ENCODE measurements at regions not wholly inside any gene's neighbourhood (a gene's known extent, or its start where the extent isn't known, plus 50 kb on each side); places are given as distances from the start of the nearest gene placed in this dataset.
"Not testable (repeated sequence)": the region's sequence is repeated elsewhere in the genome, so short reads cannot be mapped to it uniquely, and the experiment has no call there.

DNA sequence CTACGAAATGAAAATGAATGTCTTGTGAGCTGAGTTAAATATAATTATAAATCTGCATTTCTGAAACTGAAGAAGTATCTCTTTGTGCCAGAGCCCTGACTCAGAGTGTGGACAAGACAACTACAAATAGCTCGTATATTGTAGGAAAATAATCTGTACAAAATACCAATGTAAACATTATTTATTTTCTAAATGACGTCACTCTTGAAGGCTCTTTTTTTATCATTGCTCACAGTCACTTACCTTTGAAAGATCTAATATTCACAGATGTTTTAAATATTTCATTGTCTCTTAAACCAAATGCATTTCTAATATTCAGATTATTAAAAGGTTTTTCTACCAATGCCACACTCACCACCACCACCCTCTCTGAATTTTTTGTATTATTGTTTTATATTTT, 226.1 kb downstream of the SLCO4C1 start:
- Histone ChIP-seq H3K27ac (no peak overlapping the region), H3K4me3 (no peak overlapping the region)

- Histone ChIP-seq H3K27ac (no peak overlapping the region), H3K4me3 (no peak overlapping the region)
Measured at GRCh38 chr5:102068870-102069269, 227.2 kb downstream of the SLCO4C1 start.

GRCh38 chr5:102049517-102049916, 246.6 kb downstream of the SLCO4C1 start:
- no peak overlapping the region for H3K27ac ChIP-seq
- no peak overlapping the region for H3K4me3 ChIP-seq

DNA sequence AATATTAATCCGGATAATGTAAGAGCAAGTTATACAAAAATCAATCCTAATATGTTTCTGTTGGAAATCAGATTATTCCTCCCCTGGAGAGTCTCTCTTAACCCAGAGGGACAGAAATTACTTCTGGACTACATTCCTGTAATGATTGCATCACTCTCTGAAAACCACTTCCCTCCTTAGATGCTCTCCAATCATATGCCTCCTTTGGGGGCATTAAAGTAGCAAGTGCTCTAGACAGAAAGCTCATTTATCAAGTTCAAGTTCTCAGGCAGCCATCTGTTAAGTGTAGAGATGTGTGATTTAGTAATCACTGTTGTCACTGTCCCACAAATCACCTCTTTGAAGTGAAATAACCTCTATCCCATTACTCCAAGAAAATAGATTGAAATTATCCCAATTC, 247.1 kb downstream of the SLCO4C1 start:
- Histone ChIP-seq H3K27ac (no peak overlapping the region), H3K4me3 (no peak overlapping the region)

GRCh38 chr5:102047073-102047472, 249.0 kb downstream of the SLCO4C1 start:
- H3K4me3 ChIP-seq, H3K27ac ChIP-seq: not testable (repeated sequence)

- Histone ChIP-seq H3K27ac (no peak overlapping the region), H3K4me3 (no peak overlapping the region)
Measured at GRCh38 chr5:102040326-102040725, 255.8 kb downstream of the SLCO4C1 start.

- H3K27ac ChIP-seq, result no peak overlapping the region
- H3K4me3 ChIP-seq, result no peak overlapping the region
Measured at GRCh38 chr5:102036927-102037326, 259.2 kb downstream of the SLCO4C1 start.

DNA sequence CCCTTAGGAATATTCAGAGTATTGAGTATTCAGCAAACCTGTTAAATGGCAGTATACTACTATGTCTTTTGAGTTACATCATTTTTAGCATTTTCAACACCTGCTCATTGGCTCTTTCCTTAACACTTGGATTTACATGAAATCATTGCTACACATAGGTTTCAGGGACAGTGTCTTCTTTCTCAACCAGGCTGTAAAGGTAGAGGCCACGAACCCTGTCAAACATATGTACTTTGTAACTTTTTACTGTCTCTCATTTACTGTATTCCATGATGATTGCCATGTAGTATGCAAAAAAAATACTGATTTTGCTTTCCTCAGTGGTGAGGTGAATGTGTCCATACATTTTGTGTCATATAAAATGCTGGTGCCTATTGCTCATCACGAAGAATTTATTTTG, 264.4 kb downstream of the SLCO4C1 start:
- Histone ChIP-seq H3K27ac (no peak overlapping the region), H3K4me3 (no peak overlapping the region)

- no peak overlapping the region for H3K27ac ChIP-seq
- no peak overlapping the region for H3K4me3 ChIP-seq
Measured at GRCh38 chr5:102018690-102019089, 277.4 kb downstream of the SLCO4C1 start.

- no peak overlapping the region for H3K27ac ChIP-seq
- H3K4me3 ChIP-seq, result no peak overlapping the region
Measured at GRCh38 chr5:102018279-102018678, 277.8 kb downstream of the SLCO4C1 start.

GRCh38 chr5:102014371-102014770, 281.7 kb downstream of the SLCO4C1 start:
- H3K27ac ChIP-seq, result no peak overlapping the region

DNA sequence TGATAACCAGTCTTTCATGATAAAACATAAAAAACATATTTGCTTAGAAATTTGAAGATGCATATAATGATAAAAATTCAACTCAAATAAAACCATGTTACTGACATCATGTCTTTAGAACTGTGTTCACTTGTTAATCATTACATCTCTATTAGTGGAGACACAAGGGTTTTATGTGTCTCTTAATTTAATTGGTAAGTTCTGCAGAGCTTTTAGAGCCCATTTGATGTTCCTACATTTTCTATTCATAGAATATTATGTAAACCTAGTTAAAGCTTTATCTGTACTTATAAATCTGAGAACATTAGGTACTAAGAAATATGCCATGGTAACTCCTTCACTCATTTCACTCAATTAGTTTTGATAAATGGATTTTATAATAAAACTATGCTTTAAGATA, 285.4 kb downstream of the SLCO4C1 start:
- H3K27ac ChIP-seq, result no peak overlapping the region

More at GRCh38 chr5:102014371-102014770, 281.7 kb downstream of the SLCO4C1 start:
- no peak overlapping the region for H3K4me3 ChIP-seq

DNA sequence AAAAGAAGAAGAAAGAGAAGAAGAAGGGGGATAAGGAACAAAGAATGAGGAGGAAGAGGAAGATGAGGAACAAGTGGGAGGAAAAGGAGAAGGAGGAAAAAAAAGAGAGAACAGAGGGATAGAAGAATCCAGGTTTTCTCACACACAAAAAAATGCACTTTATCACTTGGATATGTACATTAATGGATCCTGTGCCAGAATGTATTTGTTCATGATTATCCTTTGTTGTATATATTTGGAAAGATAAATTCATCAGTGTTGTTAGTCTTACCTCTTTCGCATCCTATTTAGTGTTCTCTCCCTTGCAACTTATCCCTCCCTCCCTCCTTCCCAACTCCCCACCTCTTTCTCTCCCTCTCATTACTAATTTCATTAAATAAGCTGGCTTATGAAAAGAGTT, 298.8 kb downstream of the SLCO4C1 start:
- H3K4me3 ChIP-seq, result no peak overlapping the region
- no peak overlapping the region for H3K27ac ChIP-seq

More for the DNA sequence above, 285.4 kb downstream of the SLCO4C1 start:
- no peak overlapping the region for H3K4me3 ChIP-seq

DNA sequence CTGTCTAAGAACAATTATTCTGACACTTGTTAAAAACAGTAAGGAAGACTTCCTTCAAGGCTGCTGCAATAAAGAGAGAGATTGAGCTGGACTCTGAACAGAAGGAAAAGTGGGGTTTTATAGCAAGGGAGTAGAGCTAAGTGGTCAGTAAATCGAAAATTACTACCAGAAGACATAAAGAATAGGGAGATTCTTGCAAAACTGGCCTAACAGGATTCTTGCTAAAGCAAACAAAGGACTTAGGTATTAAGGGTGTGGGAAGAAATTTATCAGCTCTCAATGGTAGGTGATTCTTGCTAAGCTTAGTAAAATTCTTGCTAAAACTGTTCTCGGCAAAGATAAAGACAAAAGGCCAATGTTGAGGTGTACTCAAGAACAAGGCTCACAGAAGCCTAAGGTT, 300.5 kb downstream of the SLCO4C1 start:
- H3K4me3 ChIP-seq, result no peak overlapping the region
- no peak overlapping the region for H3K27ac ChIP-seq

- no peak overlapping the region for H3K27ac ChIP-seq
Measured at GRCh38 chr5:101991486-101991885, 304.6 kb downstream of the SLCO4C1 start.

DNA sequence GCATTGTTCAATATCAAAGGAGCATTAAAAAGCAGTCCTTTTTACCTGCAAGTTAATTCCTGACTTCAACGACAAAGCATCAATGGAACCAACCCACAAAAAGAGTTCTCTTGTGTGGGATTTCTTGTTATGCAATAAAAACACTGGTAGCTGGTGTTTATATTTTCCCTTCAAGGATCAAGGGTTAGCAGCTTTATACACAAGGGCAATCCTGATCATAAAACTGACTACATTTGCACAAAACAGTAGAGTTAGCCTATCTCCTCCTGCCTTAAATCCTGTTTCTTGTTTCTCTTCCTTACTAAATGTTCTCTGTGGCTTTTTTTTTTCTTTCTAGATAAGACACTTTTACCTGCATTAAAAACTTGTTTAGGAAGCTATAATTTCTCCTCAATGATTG, 306.4 kb downstream of the SLCO4C1 start:
- Histone ChIP-seq H3K27ac (no peak overlapping the region), H3K4me3 (no peak overlapping the region)

More at GRCh38 chr5:101991486-101991885, 304.6 kb downstream of the SLCO4C1 start:
- H3K4me3 ChIP-seq, result no peak overlapping the region

DNA sequence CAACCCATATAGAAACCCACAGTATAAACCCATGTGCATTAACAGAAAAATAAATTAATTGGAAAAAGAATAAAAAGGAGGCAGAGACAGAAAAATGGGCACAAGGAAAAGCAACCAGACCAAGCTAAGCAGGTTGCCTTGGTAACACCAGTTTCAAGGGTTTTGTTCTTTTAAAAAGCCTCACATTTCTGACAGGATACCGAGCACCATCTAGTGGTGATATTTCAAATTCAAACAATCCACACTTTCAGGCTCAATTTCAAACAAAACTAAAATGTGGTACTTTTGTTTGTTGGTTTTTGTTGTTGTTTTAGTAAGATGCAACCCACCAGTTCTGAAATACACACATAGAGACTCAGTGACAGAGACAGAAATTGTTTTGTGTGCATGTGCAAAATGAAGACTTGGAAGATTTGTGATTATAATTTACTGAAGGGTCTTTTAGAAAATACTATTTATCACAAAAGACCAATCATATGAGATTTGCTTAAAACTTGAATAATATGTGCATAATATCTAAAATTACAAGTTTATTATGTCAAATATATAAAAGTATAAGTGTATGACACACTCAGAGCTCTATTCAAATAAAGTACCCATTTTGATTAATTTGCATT, 318.2 kb downstream of the SLCO4C1 start:
- no peak overlapping the region for H3K4me3 ChIP-seq

GRCh38 chr5:101976933-101977332, 319.2 kb downstream of the SLCO4C1 start:
- H3K4me3 ChIP-seq, result no peak overlapping the region
- no peak overlapping the region for H3K27ac ChIP-seq

More for the DNA sequence above, 318.2 kb downstream of the SLCO4C1 start:
- no peak overlapping the region for H3K27ac ChIP-seq

DNA sequence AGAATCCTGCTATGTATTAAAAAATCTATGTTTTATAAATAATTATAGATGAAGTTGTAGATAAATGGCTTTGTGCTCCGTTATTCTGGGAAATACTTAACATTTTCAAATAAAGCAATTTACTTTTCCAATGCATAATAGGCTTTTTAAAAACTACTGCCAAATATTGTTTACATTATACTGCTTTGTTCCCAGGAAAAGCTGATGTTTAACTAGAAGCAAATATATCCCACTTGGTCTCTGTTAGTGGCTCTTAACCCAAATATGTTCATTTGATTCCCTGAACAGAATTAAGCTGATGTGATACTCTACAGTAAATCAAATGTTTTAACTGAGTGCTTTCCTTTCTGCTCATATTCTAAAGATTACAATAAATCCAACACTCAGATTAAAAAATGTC, 326.3 kb downstream of the SLCO4C1 start:
- no peak overlapping the region for H3K27ac ChIP-seq
- no peak overlapping the region for H3K4me3 ChIP-seq

DNA sequence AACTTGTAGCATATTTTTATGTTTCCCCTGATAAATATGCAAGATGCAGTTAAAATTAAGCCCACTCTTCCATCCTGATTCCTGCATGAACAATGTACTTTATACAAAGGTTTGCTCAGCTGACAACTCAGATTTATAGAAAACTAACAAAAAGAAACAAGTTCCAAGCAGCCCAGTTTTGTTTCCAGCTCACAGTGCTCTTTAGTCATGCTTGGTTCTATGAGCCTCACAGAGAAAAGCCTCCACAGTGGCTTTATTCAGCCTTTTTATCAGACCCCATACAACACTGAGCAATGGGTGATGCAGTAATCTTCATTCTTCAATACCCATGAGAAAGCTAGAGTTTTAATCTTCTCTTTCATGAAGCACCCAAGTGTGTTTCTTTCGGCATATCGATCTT, 329.6 kb downstream of the SLCO4C1 start:
- no peak overlapping the region for H3K27ac ChIP-seq
- H3K4me3 ChIP-seq, result no peak overlapping the region

DNA sequence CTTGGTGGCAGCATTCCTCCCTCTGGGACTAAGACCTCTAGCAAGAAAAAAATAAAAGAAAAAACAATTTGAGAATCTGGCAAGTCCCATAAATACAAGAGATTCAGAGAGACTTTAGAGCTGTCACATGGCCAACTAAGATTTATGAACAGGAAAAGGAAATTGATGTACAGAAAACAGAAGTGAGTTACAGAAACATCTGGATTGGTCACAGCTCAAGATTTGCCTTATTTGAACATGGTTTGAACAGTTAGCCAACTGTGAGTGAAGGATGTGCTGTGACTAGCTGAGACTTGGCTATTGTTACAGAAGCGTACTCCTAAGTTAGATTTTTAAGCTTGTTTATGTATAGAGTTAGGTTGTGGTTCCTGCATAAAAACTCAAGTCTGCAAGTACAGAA, 340.2 kb downstream of the SLCO4C1 start:
- H3K4me3 ChIP-seq, result no peak overlapping the region
- H3K27ac ChIP-seq, result no peak overlapping the region

- Histone ChIP-seq H3K4me3 (no peak overlapping the region), H3K27ac (no peak overlapping the region)
Measured at GRCh38 chr5:101950019-101950418, 346.1 kb downstream of the SLCO4C1 start.

All from skin epidermis (tissue), 12 donors.